ENCODE measurements at regions not wholly inside any gene's neighbourhood (a gene's known extent, or its start where the extent isn't known, plus 50 kb on each side); places are given as distances from the start of the nearest gene placed in this dataset.

DNA sequence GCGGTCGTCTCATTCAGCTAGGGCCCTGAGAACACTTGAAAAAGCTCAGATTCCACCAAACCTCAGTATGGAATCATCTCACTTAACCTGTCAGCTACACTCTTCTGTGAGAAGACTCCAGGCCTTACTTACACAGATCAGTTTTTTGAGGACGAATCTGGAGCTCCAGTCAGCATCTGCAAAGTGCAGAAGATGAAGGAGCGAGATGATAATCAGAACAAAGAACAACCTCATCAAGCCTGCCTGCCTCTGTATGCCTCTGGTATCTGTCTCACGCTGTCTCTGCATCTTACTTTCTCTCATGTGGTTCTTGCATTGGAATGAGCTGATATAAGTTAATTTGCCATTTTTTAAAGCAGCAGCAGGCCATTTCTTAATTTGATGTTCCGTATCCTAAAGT lies 444.1 kb upstream of the LRATD1 start:
- Histone ChIP-seq H3K4me3 (ENCODE audit: control extremely low read depth in 1 of 5, extremely low read depth in 1 of 5, insufficient read depth in 1 of 5, low read depth in 2 of 5, low read length in 4 of 5) (no peak overlapping the region), H3K36me3 (replicated peaks in 1 of 2; ENCODE audit: control extremely low read depth in 1 of 2, control insufficient read depth in 1 of 2, extremely low read depth in 1 of 2, insufficient read depth in 2 of 2, low read length in 1 of 2) (no peaks in the 10 kb centered on the region), H3K4me2 (replicated peaks; ENCODE audit: low read depth, low read length, poor library complexity, severe bottlenecking) (no peak overlapping the region), H3K27ac (ENCODE audit: low read length in 2 of 2) (no peak overlapping the region), H2AFZ (ENCODE audit: insufficient read depth, low read depth, low read length, poor library complexity, severe bottlenecking) (no peak overlapping the region), H3K9ac (ENCODE audit: low read length) (no peak overlapping the region), H3K27me3 (replicated peaks in 1 of 4; ENCODE audit: control extremely low read depth in 1 of 4, control insufficient read depth in 3 of 4, insufficient read depth in 4 of 4, low read length in 3 of 4) (no peaks in the 10 kb centered on the region), H3K9me3 (ENCODE audit: control extremely low read depth in 1 of 3, control insufficient read depth in 2 of 3, insufficient read depth in 1 of 3, low read length in 2 of 3) (peaks cover 0 to 4% (median 0%) of the 10 kb centered on the region in 3 donors), H3K4me1 (ENCODE audit: control insufficient read depth in 2 of 2, insufficient read depth in 2 of 2, low read length in 2 of 2) (no peaks in the 10 kb centered on the region), H3K79me2 (ENCODE audit: control insufficient read depth, insufficient read depth, low read length) (no peaks in the 10 kb centered on the region), H4K20me1 (ENCODE audit: control insufficient read depth, insufficient read depth, low read length, poor library complexity, severe bottlenecking) (no peaks in the 10 kb centered on the region)
- POLR2A ChIA-PET, result no interaction called here
- no peak for ATAC-seq (ENCODE audit: low read depth)
- no peak overlapping the region for H3K4me3 Mint-ChIP-seq
- WGBS (ENCODE audit: insufficient coverage), result 74% methylated on average over 3 of the region's 6 CpGs
- intact Hi-C loops (cut with micrococcal nuclease), result no loop called here
- DNase-seq, result no peak
- no peaks in the 10 kb centered on the region for H3K27me3 Mint-ChIP-seq
- peaks cover 2% of the 10 kb centered on the region for H3K9me3 Mint-ChIP-seq (ENCODE audit: insufficient read depth)
- H3K27ac Mint-ChIP-seq, result no peak overlapping the region
- no peaks in the 10 kb centered on the region for H3K4me1 Mint-ChIP-seq
- CTCF ChIA-PET, result no interaction called here
- TF ChIP-seq EZH2 (IDR thresholded peaks at IDR 0.05; ENCODE audit: borderline replicate concordance, insufficient read depth, low read depth, low read length, poor library complexity, severe bottlenecking) (no peak), CTCF (IDR thresholded peaks at IDR 0.05) (no peak)

GRCh38 chr2:14189929-14190328 lies 442.6 kb upstream of the LRATD1 start:
- no peak overlapping the region for H2AFZ ChIP-seq (ENCODE audit: insufficient read depth, low read depth, low read length, poor library complexity, severe bottlenecking)
- no peak overlapping the region for H3K9ac ChIP-seq (ENCODE audit: low read length)
- intact Hi-C loops (cut with micrococcal nuclease), result no loop called here
- H4K20me1 ChIP-seq (ENCODE audit: control insufficient read depth, insufficient read depth, low read length, poor library complexity, severe bottlenecking), result no peaks in the 10 kb centered on the region
- Mint-ChIP-seq H3K4me3 (no peak overlapping the region), H3K9me3 (ENCODE audit: insufficient read depth) (peaks cover 2% of the 10 kb centered on the region), H3K4me1 (no peaks in the 10 kb centered on the region), H3K27ac (no peak overlapping the region), H3K27me3 (no peaks in the 10 kb centered on the region)
- ChIA-PET POLR2A (interaction anchor here (1.0 kb wide), 1 partner anchor 128 kb away, joined by 3 read pairs; no protein-coding TSS in a partner anchor), CTCF (no interaction called here)
- H3K4me1 ChIP-seq (ENCODE audit: control insufficient read depth in 2 of 2, insufficient read depth in 2 of 2, low read length in 2 of 2), result no peaks in the 10 kb centered on the region
- WGBS (ENCODE audit: insufficient coverage), result 20% methylated on average over 1 of the region's 2 CpGs
- TF ChIP-seq EZH2 (IDR thresholded peaks at IDR 0.05; ENCODE audit: borderline replicate concordance, insufficient read depth, low read depth, low read length, poor library complexity, severe bottlenecking) (no peak), CTCF (IDR thresholded peaks at IDR 0.05) (no peak)
- no peaks in the 10 kb centered on the region for H3K36me3 ChIP-seq (replicated peaks in 1 of 2; ENCODE audit: control extremely low read depth in 1 of 2, control insufficient read depth in 1 of 2, extremely low read depth in 1 of 2, insufficient read depth in 2 of 2, low read length in 1 of 2)
- H3K79me2 ChIP-seq (ENCODE audit: control insufficient read depth, insufficient read depth, low read length), result no peaks in the 10 kb centered on the region
- no peak overlapping the region for H3K4me2 ChIP-seq (replicated peaks; ENCODE audit: low read depth, low read length, poor library complexity, severe bottlenecking)
- H3K27ac ChIP-seq (ENCODE audit: low read length in 2 of 2), result no peak overlapping the region
- DNase-seq, result no peak
- no peak for ATAC-seq (ENCODE audit: low read depth)
- H3K4me3 ChIP-seq (ENCODE audit: control extremely low read depth in 1 of 5, extremely low read depth in 1 of 5, insufficient read depth in 1 of 5, low read depth in 2 of 5, low read length in 4 of 5), result no peak overlapping the region
- H3K27me3 ChIP-seq (replicated peaks in 1 of 4; ENCODE audit: control extremely low read depth in 1 of 4, control insufficient read depth in 3 of 4, insufficient read depth in 4 of 4, low read length in 3 of 4), result no peaks in the 10 kb centered on the region
- H3K9me3 ChIP-seq (ENCODE audit: control extremely low read depth in 1 of 3, control insufficient read depth in 2 of 3, insufficient read depth in 1 of 3, low read length in 2 of 3), result no peaks in the 10 kb centered on the region

Measured in B cell (primary cell).